Suprapubic skin (tissue), 4 donors: ENCODE measurements at regions not wholly inside any gene's neighbourhood (a gene's known extent, or its start where the extent isn't known, plus 50 kb on each side); places are given as distances from the start of the nearest gene placed in this dataset.

ENCODE experiments used
- DNase-seq, 2 donors: peaks; one replicate each; pipeline ENCODE4 v3.0.0-alpha.2; 2019; ENCODE audit warnings: low spot score in 2 of 2
- H3K27ac ChIP-seq: fragments of 200-600 bp; sonication (generic); one replicate; pipeline ENCODE4 v1.5.1; 2019
- H3K27me3 ChIP-seq: fragments of 200-600 bp; sonication (generic); one replicate; pipeline ENCODE4 v1.5.1; 2019
- H3K36me3 ChIP-seq: fragments of 200-600 bp; sonication (generic); one replicate; pipeline ENCODE4 v1.5.1; 2019
- H3K4me1 ChIP-seq: fragments of 200-600 bp; sonication (generic); one replicate; pipeline ENCODE4 v1.5.1; 2019
- H3K4me3 ChIP-seq: fragments of 200-600 bp; sonication (generic); one replicate; pipeline ENCODE4 v1.5.1; 2019; ENCODE audit warnings: mild to moderate bottlenecking
- H3K9me3 ChIP-seq: fragments of 200-600 bp; sonication (generic); one replicate; pipeline ENCODE4 v1.5.1; 2019
- CTCF ChIP-seq, 2 donors: fragments of 200-600 bp in 1 of 2; fragments of 450-650 bp in 1 of 2; sonication (generic) in 1 of 2; IDR thresholded peaks; one replicate each; pipeline ENCODE4 v1.5.1; 2016 to 2019; ENCODE audit warnings: antibody characterized with exemption in 2 of 2, mild to moderate bottlenecking in 1 of 2, moderate library complexity in 1 of 2
- EP300 ChIP-seq: sonication (generic); formaldehyde crosslinking; IDR thresholded peaks from one replicate; pipeline ENCODE4 v1.6.1; 2017; ENCODE audit warnings: antibody characterized with exemption
- POLR2A ChIP-seq, 2 donors: fragments of 450-650 bp; IDR thresholded peaks; one replicate each; pipeline ENCODE4 v1.6.1; 2017; ENCODE audit warnings: antibody characterized with exemption in 2 of 2, mild to moderate bottlenecking in 2 of 2, moderate library complexity in 2 of 2
- POLR2AphosphoS5 ChIP-seq, 3 donors: sonication (generic); formaldehyde crosslinking; IDR thresholded peaks; one replicate each; pipeline ENCODE4 v1.6.1; 2017; ENCODE audit warnings: antibody characterized with exemption in 3 of 3
- WGBS: methylation state at CpG from one replicate; pipeline ENCODE4 v1.1.5; 2018; 5-methylcytosine and 5-hydroxymethylcytosine counted together

DNA sequence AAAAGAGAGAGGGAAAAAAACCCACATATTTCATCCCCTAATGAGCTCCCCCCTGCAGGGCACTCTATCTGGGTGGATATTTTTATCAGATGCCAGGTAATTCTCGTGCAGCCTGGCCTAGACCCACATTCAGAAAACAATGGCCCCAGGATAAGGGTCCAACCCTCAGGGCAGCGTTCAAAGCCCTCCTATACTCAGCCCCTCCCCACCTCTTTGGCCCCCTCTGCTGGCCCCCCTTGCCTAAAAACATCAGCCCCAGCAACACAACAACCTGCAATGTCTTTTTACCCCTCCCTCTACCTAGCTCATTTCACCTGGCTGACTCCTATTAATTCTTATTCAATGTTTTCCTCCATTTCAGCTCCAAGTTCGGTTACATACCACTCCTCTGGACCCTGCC lies 145.4 kb upstream of the MED14 start:
- TF ChIP-seq EP300 = no peak
- TF ChIP-seq POLR2AphosphoS5 (IDR thresholded peaks at IDR 0.05) = no peak
- no peak for TF ChIP-seq CTCF (IDR thresholded peaks at IDR 0.05)
- no peak for TF ChIP-seq POLR2A (IDR thresholded peaks at IDR 0.05)
- no peak for DNase-seq
- no peaks in the 10 kb centered on the region for H3K9me3 ChIP-seq
- no peak overlapping the region for H3K4me3 ChIP-seq
- 60% methylated on average over 3 of the region's 3 CpGs for WGBS
- no peak overlapping the region for H3K27ac ChIP-seq
- no peaks in the 10 kb centered on the region for H3K4me1 ChIP-seq
- no peaks in the 10 kb centered on the region for H3K36me3 ChIP-seq
- no peaks in the 10 kb centered on the region for H3K27me3 ChIP-seq

GRCh38 chrX:40883021-40883619 lies 147.8 kb upstream of the MED14 start:
- DNase-seq = no peak
- Histone ChIP-seq H3K9me3 (no peaks in the 10 kb centered on the region), H3K36me3 (no peaks in the 10 kb centered on the region), H3K4me1 (no peaks in the 10 kb centered on the region), H3K27me3 (no peaks in the 10 kb centered on the region), H3K4me3 (no peak overlapping the region), H3K27ac (no peak overlapping the region)
- TF ChIP-seq POLR2AphosphoS5 (IDR thresholded peaks at IDR 0.05) = no peak
- no peak for TF ChIP-seq EP300
- no peak for TF ChIP-seq POLR2A (IDR thresholded peaks at IDR 0.05)
- no peak for TF ChIP-seq CTCF (IDR thresholded peaks at IDR 0.05)
- 85% methylated on average over 7 of the region's 7 CpGs for WGBS

GRCh38 chrX:40885989-40886388 lies 150.6 kb upstream of the MED14 start:
- WGBS = 98% methylated on average over 4 of the region's 4 CpGs
- Histone ChIP-seq H3K4me3 (no peak overlapping the region), H3K36me3 (no peaks in the 10 kb centered on the region), H3K27ac (no peak overlapping the region), H3K4me1 (no peaks in the 10 kb centered on the region), H3K27me3 (no peaks in the 10 kb centered on the region), H3K9me3 (no peaks in the 10 kb centered on the region)
- TF ChIP-seq EP300 (no peak), POLR2A (IDR thresholded peaks at IDR 0.05) (no peak), CTCF (IDR thresholded peaks at IDR 0.05) (no peak), POLR2AphosphoS5 (IDR thresholded peaks at IDR 0.05) (no peak)
- no peak for DNase-seq

DNA sequence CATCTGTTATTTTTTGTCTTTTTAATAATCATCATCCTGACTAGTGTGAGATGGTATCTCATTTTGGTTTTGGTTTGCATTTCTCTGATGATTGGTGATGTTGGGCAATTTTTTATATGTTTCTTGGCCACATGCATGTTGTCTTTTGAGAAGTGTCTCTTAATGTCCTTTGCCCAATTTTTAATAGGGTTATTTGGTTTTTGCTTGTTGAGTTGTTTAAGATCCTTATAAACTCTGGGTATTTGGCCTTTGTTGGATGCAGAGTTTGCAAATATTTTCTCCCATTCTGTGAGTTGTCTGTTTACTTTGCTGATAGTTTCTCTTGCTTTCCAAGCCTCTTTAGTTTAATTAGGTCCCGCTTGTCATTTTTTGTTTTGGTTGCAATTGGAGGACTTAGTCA lies 152.1 kb upstream of the MED14 start:
- no peak for TF ChIP-seq POLR2A (IDR thresholded peaks at IDR 0.05)
- no peak for TF ChIP-seq POLR2AphosphoS5 (IDR thresholded peaks at IDR 0.05)
- Histone ChIP-seq H3K36me3 (no peaks in the 10 kb centered on the region), H3K4me1 (no peaks in the 10 kb centered on the region), H3K27me3 (no peaks in the 10 kb centered on the region), H3K27ac (no peak overlapping the region), H3K9me3 (no peaks in the 10 kb centered on the region), H3K4me3 (no peak overlapping the region)
- WGBS = 87% methylated on average over 1 of the region's 1 CpG
- DNase-seq = no peak

DNA sequence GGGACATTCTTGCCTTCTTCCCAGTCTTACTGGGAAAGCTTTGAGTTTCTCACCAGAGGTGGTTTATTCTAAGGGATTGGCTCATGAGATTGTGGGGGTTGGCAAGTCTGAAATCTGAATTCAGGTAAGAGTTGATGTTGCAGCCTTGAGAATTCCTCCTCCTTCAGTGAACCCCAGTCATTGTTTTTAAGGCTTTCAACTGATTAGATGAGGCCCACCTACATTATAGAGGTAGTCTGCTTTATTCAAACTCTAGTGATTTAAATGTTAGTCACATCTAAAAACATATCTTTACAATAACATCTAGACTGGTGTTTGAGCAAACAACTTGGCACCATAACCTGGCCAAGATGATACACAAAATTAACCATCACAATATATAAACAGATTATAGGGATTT lies 156.5 kb upstream of the MED14 start:
- H3K27me3 ChIP-seq = no peaks in the 10 kb centered on the region
- H3K27ac ChIP-seq = no peak overlapping the region
- H3K4me1 ChIP-seq = no peaks in the 10 kb centered on the region
- no peak for DNase-seq
- H3K9me3 ChIP-seq = no peaks in the 10 kb centered on the region
- no peaks in the 10 kb centered on the region for H3K36me3 ChIP-seq
- no peak for TF ChIP-seq CTCF (IDR thresholded peaks at IDR 0.05)
- no peak for TF ChIP-seq EP300
- no peak for TF ChIP-seq POLR2AphosphoS5 (IDR thresholded peaks at IDR 0.05)
- TF ChIP-seq POLR2A (IDR thresholded peaks at IDR 0.05) = no peak
- no peak overlapping the region for H3K4me3 ChIP-seq
